GM19240 (cell line): ENCODE measurements at regions not wholly inside any gene's neighbourhood (a gene's known extent, or its start where the extent isn't known, plus 50 kb on each side); places are given as distances from the start of the nearest gene placed in this dataset.
"Not testable (repeated sequence)": the region's sequence is repeated elsewhere in the genome, so short reads cannot be mapped to it uniquely, and the experiment has no call there.

Experiments
- DNase-seq: peaks from one replicate; pipeline ENCODE4 v3.0.0; 2011; ENCODE audit warnings: low spot score; ENCODE audit not compliant: insufficient read length

DNA sequence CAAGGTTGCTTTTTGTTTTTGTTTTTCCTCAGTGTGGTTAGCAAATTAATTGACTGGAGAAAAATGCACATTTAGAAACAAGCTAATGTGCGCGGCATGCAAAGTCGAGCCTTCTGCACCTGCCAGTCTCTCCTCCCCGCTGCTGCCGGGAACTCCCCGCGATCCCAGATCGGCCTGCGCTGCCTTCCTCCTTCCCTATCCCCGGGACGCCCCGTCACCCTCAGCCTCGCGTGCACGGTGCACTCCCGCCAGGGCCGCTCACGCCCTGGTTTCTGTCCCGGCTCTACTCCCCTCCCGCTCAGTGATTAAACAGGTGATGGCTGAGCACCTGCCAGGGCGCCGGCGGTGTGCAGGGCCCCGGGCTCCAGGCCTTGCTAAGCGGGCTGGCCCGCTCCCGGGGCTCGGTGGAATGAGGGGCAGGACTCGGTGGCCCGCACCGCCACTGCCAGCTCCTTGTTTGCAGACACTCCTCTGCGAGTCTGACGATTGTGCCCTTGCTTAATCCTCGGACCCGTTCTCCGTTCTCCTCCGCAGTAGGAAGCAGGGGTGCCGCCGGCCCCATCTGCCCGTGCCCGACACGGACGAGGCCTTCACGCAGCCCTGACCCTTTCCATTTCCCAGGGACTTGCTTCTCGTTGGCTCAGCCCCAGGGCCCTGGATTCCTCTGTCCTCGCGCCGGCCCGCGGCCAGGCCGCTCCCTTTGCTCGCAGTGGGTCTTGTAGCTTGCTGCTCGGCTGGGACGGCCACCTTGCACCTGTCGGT lies 143.4 kb downstream of the TRIML1 start:
- no peak for DNase-seq

DNA sequence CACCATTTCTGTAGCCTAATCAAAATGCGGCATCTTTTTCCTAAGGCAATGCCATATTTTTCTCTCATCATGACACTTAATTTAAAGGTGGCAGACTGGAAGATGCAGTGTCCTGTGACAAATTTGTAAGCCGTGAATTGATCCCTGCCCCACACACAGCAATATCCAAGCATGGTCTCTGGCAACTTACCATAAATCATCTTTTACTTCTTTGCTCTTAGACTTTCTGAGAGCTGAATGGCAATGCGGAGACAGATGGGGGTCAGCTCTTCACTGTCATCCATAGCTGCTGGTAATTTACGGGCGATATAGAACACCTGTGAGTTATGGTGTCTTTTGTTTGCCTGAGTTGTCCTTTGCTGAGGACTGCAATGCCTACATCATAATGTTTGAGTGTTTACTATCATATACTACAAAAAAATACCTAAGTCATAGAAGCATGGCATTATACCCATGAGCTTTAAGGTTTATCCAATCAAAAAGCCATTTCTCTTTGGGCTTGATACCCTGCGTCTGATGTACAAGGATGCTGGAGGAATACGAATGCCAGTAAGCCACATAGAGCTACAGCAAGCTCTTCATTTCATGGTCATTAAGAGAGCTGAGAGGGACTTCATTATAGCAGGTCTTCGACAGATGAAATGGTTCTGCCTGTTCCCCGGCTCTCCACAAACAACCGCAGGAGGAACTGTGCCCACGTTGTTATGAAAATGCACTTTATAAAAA lies 148.1 kb downstream of the TRIML1 start:
- DNase-seq, result no peak

- DNase-seq, result no peak
Measured at GRCh38 chr4:188289531-188290125, 150.4 kb downstream of the TRIML1 start.

- no peak for DNase-seq
Measured at GRCh38 chr4:188295899-188296298, 156.7 kb downstream of the TRIML1 start.

DNA sequence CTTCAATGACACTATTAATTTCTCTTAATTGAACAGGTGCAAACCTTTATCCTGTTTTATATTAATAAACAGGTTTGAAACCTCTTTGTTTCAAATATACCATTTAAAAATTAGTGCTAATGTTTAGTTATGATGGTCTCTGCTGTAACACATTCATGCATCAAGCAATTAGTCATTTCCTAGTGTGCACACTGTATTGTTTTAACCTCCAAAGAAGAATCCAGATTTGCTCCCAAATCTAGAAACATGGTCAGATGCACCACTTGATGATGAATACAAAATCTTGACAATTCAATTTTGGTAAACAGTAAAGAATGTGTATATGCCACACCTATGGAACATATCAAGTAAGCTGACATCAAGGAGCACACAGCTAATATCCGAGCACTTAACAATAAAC lies 157.1 kb downstream of the TRIML1 start:
- no peak for DNase-seq

DNA sequence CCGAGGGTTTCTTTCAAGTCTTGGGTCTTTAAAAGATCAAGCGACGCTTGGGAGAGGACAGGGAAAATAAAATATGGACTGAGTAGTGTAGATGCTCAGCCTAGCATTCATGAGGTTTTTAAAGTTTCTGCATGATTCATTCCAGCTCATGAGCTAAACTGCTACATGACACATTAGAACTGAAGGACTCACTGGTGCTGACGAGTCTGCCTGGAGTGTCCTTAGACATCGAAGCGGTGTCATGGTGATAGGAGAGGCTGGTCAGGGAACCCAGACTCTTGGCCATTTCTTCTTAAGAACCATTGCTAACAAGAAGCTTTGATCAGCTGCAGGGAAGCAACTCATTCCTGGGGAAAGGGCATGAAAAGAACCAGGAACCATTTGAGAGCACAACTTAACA lies 158.6 kb downstream of the TRIML1 start:
- no peak for DNase-seq

DNA sequence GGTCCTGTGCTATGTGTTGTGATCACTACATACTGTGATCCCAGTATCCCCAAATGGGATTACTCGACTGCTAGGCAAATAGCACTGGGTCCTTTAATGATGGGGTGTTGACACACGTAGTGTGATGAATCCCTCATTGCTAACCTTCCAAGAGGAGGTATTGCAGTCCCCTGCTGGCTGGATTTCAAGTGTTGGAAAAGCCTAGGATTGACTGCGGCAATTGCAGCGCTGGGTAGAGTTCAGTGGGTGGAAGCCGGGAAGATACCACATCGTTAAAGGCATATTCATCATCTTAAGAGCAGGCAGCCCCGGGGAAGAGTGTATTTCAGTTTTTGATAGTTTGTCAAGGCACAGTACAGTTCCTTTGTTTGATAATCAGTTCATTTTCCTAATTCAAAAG lies 159.9 kb downstream of the TRIML1 start:
- DNase-seq, result no peak

- DNase-seq, result no peak
Measured at GRCh38 chr4:188300385-188300784, 161.1 kb downstream of the TRIML1 start.

DNA sequence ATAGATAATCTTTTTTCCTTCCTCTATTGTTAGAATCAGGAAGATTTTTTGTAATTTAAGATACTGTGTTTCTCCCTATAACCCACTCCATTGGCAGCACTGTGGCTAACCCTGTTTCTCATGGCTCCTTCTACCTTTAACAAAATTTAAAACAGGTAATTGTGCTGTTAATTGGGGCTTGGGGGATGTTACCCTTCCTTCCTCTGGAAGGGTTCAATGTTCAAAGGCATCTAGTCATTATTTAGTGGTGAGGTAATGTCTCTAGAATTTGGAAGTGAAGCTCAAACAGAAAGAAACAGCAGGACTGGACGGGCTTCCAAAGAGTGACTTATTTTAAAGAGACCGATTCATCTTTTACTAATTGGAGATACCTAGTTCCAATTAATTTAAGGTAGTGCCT lies 166.4 kb downstream of the TRIML1 start:
- no peak for DNase-seq

DNA sequence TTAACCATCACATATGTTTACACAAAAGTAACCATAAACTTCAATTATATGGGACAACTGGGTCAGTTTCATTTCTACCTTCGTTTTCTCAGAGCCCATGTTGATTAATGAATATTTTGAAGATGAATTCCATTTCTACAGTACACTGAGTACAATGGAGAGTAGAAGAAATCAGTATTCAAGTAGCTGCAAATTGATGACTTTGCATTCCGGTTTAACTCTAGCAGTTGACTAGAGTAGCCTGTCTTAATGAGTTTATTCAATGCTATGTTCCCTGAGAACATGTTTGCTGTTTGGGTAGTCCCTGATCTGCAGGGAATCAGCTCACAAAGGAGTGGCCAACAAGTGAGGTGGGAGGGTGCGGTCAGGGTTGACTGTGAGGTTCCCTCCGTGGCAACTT lies 168.3 kb downstream of the TRIML1 start:
- DNase-seq, result no peak

- DNase-seq, result no peak
Measured at GRCh38 chr4:188308142-188308541, 168.9 kb downstream of the TRIML1 start.

GRCh38 chr4:188316391-188316790 lies 177.2 kb downstream of the TRIML1 start:
- DNase-seq, result no peak

GRCh38 chr4:188328966-188329365 lies 189.7 kb downstream of the TRIML1 start:
- DNase-seq, result no peak

GRCh38 chr4:188329521-188329920 lies 190.3 kb downstream of the TRIML1 start:
- DNase-seq, result no peak

DNA sequence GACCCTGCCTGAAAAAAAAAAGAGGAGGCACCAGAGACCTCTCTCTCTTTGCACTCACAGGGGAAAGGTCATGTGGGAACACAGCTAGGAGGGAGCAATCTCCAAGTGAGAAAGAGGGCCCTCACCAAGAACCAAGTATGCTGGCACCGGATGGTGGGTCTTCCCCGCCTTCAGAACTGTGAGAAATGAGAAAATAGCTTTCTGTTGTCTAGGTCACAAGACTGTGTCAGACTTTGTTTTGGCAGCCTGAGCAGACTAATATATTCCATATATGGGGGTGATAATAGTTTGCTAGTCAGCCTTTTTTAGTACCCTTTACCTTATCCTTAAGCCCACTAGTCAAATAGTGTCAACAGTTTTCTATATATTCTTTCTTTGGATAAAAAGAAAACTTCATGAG lies 193.0 kb downstream of the TRIML1 start:
- DNase-seq, result no peak

GRCh38 chr4:188336891-188337290 lies 197.7 kb downstream of the TRIML1 start:
- no peak for DNase-seq

DNA sequence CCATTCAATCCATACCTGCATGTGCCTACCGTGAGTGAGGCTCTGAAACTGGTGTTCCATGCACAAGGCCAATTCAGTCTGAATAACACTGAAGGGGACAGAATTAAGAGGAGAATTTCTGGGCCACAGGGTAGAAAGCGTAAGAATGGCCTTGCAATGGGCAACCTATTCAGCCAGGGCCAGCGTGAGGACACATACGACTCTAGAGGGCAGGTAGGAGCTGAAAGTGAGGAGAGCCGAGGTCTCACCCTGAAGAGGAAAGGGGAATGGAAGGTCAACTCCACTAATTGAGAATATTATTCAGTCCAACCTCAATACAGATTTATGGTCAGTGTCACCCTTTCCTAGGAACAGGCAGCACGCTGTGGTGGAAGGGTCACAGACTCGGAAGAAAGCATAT lies 202.2 kb downstream of the TRIML1 start:
- DNase-seq, result no peak

DNA sequence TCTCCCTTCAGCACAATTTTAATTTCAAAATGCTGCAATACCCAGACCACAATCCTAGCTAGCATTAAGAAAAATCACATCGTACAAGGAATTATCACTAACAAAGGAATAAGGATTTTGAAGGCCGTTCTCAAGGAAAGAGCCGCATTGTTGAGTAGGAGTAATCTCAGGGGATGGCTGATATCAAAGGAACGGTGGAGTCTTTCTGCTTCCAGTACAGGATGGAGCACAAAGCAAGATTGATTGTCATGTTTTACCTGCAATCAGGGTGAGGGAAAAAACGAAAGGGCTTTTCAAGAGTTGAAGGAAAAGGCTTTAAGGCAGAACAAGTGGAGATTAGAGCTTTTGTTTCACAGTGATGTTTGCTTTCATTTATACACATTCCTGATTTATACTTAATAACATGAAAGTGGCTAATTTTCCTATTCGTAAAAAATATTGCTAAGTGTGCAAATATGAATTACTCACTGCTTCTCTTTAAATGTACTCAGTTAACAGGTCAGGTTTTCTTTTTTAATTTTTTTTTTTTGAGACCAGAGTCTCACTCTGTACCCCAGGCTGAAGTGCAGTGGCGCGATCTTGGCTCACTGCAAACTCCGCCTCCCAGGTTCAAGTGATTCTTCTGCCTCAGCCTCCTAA lies 207.0 kb downstream of the TRIML1 start:
- no peak for DNase-seq

- DNase-seq, result no peak
Measured at GRCh38 chr4:188347339-188347738, 208.1 kb downstream of the TRIML1 start.

DNA sequence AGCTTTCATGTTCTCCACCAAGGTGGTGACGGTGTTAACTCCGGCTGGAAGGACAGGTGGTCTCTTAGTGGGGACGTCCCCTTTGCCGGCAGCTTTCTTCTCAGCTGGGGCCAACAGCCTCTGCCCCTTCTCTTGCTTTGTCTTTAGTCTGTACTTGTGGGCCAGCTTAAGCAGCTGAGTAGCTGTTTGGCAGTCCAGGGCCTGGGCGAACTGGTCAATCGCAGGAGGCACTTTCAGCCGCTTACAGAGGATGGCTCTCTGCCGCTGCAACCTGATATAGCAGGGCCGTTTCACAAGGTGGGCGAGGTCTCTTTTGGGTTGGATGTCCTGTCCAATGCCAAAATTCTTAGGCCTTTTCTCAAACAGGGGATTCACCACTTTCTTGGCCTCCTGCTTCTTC lies 210.3 kb downstream of the TRIML1 start:
- DNase-seq, result not testable (repeated sequence)

DNA sequence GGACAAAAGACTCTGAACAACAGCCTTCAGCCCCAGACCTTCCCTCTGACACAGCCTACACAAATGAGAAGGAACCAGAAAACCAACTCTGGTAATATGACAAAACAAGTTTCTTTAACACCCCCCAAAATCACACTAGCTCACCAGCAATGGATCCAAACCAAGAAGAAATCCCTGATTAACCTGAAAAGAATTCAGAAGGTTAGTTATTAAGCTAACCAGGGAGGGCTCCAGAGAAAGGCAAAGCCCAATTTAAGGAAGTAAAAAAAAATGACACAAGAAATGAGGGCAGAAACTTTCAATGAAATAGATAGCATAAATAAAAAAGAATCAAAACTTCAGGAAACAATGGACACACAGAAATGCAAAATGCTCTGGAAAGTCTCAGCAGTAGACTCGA lies 224.0 kb downstream of the TRIML1 start:
- no peak for DNase-seq

- no peak for DNase-seq
Measured at GRCh38 chr4:188370777-188371176, 231.5 kb downstream of the TRIML1 start.
